ENCODE measurements at regions not wholly inside any gene's neighbourhood (a gene's known extent, or its start where the extent isn't known, plus 50 kb on each side); places are given as distances from the start of the nearest gene placed in this dataset.

- no peak overlapping the region for H3K4me3 ChIP-seq (ENCODE audit: low read depth, low read length)
- DNase-seq (ENCODE audit: low read depth): no peak
- TF ChIP-seq CTCF (IDR thresholded peaks at IDR 0.05; ENCODE audit: insufficient read depth, low read depth, low read length): no peak
These were observed 260.9 kb upstream of the KCNMB2 start for GRCh38 chr3:178275311-178275710.

- no peak overlapping the region for H3K4me3 ChIP-seq (ENCODE audit: low read depth, low read length)
- peak; percentile 24 for TF ChIP-seq CTCF (IDR thresholded peaks at IDR 0.05; ENCODE audit: insufficient read depth, low read depth, low read length)
- DNase-seq (ENCODE audit: low read depth): peak; percentile 92
These were observed 260.4 kb upstream of the KCNMB2 start for GRCh38 chr3:178275793-178276192.

- DNase-seq (ENCODE audit: low read depth): peak; percentile 36
- H3K4me3 ChIP-seq (ENCODE audit: low read depth, low read length): no peak overlapping the region
- TF ChIP-seq CTCF (IDR thresholded peaks at IDR 0.05; ENCODE audit: insufficient read depth, low read depth, low read length): no peak
These were observed 258.6 kb upstream of the KCNMB2 start for GRCh38 chr3:178277605-178278004.

- no peak for DNase-seq (ENCODE audit: low read depth)
- no peak overlapping the region for H3K4me3 ChIP-seq (ENCODE audit: low read depth, low read length)
- TF ChIP-seq CTCF (IDR thresholded peaks at IDR 0.05; ENCODE audit: insufficient read depth, low read depth, low read length): no peak
These were observed 252.7 kb upstream of the KCNMB2 start for GRCh38 chr3:178283561-178283960.

- no peak for TF ChIP-seq CTCF (IDR thresholded peaks at IDR 0.05; ENCODE audit: insufficient read depth, low read depth, low read length)
- DNase-seq (ENCODE audit: low read depth): no peak
- no peak overlapping the region for H3K4me3 ChIP-seq (ENCODE audit: low read depth, low read length)
These were observed 252.1 kb upstream of the KCNMB2 start for GRCh38 chr3:178284181-178284580.

GRCh38 chr3:178288074-178288473 is 248.2 kb upstream of the KCNMB2 start:
- no peak for DNase-seq (ENCODE audit: low read depth)
- no peak overlapping the region for H3K4me3 ChIP-seq (ENCODE audit: low read depth, low read length)
- no peak for TF ChIP-seq CTCF (IDR thresholded peaks at IDR 0.05; ENCODE audit: insufficient read depth, low read depth, low read length)

- TF ChIP-seq CTCF (IDR thresholded peaks at IDR 0.05; ENCODE audit: insufficient read depth, low read depth, low read length): no peak
- no peak overlapping the region for H3K4me3 ChIP-seq (ENCODE audit: low read depth, low read length)
- DNase-seq (ENCODE audit: low read depth): peak; percentile 97
These were observed 246.6 kb upstream of the KCNMB2 start for GRCh38 chr3:178289544-178290160.
